ENCODE measurements at regions not wholly inside any gene's neighbourhood (a gene's known extent, or its start where the extent isn't known, plus 50 kb on each side); places are given as distances from the start of the nearest gene placed in this dataset.

GRCh38 chr6:16989382-16989781 lies 112.5 kb upstream of the STMND1 start:
- no peak for TF ChIP-seq ZFX (IDR thresholded peaks at IDR 0.05; ENCODE audit: borderline replicate concordance)
- H3K27ac ChIP-seq, result no peak overlapping the region

- no peak overlapping the region for H3K27ac ChIP-seq
- TF ChIP-seq ZFX (IDR thresholded peaks at IDR 0.05; ENCODE audit: borderline replicate concordance) (no peak), CTCF (IDR thresholded peaks at IDR 0.05) (no peak)
Observed at GRCh38 chr6:16987996-16988395, 113.9 kb upstream of the STMND1 start.

DNA sequence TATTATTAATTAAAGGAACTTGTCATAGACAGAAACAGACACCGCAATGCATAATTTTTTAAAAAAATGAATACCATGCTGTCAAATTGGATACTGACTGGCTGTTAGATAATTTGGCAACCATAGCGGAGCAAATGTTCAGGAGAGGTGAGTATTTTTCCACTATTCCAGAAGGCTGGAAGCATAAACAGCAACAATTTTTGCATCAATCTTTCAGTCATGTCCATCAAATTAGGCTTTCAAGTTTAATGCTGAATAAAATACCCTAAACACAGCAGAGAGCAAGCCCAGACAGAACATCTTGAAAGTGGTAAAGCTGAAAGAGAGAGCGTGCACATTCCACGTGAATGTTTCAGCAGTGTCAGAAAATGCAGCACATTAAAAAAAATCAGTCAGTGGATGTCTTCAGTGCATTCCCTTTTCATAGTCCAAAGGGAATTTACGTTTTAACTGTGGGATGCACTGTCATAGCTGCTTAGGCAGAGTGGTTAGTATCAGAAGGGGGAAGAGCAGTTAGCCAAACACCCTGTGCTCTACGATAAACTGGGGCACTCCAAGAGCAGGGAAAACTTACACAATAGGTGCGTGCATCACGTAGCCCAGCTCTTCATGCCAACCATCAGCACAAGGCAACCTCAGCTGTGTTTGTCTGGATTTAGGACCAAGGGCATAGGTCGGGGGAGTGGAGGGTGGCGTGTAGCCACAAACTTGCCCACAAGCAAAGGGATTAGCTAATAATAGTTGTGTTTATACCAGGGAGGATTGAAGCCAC lies 116.2 kb upstream of the STMND1 start:
- no peak overlapping the region for H3K27ac ChIP-seq
- TF ChIP-seq ZFX (IDR thresholded peaks at IDR 0.05; ENCODE audit: borderline replicate concordance), result no peak
- TF ChIP-seq CTCF (IDR thresholded peaks at IDR 0.05), result no peak

DNA sequence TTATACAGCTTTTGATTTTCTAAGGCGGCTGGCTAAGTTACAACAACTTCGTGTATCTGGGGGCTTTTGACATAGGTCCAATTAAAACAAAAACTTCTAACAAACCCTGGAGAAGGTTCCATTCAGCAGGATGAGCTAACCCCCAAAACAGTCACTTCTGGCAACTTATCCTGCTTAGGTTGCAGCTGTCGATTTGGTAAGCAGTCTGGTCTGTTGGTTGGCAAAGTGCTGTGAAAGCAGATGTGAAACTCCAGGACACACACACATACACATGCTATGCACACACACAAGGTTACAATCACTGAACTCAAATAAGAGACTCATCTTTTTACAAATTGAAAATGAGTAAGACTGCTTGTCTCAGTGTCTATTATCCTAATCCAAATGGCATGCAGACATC lies 119.0 kb upstream of the STMND1 start:
- TF ChIP-seq CTCF (IDR thresholded peaks at IDR 0.05) (no peak), ZFX (IDR thresholded peaks at IDR 0.05; ENCODE audit: borderline replicate concordance) (no peak)
- no peak overlapping the region for H3K27ac ChIP-seq

DNA sequence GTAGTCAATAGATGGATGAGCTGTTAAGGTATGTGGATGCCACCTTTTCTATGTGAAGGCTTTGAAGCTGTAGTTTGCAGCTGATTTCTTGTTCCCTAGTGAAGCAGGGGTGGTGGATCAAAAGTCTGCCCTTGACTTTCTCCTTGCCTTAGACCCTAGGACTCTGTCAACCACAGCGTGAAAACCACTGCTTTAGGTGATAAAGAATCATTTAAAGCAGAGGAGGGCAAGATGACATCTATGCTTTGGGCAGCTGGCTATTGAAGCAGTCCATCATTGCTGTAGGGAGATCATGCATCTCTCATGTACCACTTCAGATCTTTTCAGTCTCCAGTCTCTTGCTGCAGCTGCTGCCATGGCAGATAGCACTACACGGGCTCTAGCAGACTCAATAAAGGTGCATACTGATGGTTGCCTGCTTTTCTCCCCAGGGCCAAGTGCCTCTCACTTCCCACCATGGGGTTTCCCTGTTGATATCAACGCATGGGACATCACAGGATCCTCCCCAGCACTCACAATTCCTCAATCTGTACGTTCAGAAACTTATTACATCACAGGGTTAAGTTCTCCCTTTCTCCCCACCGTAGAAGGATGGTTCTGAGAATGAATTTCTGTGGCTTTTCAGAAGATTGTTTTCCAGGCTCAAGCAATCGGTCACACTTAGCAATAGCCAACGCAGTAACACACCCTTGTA lies 122.0 kb upstream of the STMND1 start:
- H3K27ac ChIP-seq, result no peak overlapping the region
- no peak for TF ChIP-seq CTCF (IDR thresholded peaks at IDR 0.05)
- TF ChIP-seq ZFX (IDR thresholded peaks at IDR 0.05; ENCODE audit: borderline replicate concordance), result no peak

DNA sequence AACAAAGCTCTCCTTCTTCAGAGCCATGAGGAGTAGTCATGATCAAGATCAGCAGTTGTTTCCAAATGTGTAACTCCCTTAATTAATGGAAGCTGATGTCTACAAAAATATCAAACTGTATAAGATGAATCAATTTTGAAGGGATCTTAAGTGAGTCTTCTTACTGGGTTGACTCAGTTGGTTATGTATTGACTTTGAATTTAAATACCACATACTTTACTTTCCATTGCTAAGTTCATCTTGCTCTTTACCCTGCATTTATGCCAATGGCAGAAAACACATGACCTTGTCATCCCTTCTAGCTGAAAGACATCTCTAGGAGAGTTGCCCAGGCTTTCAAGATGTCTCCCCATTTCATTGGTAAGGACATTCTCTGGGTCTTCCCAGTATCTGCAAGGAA lies 123.2 kb upstream of the STMND1 start:
- no peak overlapping the region for H3K27ac ChIP-seq
- TF ChIP-seq ZFX (IDR thresholded peaks at IDR 0.05; ENCODE audit: borderline replicate concordance) (no peak), CTCF (IDR thresholded peaks at IDR 0.05) (no peak)

DNA sequence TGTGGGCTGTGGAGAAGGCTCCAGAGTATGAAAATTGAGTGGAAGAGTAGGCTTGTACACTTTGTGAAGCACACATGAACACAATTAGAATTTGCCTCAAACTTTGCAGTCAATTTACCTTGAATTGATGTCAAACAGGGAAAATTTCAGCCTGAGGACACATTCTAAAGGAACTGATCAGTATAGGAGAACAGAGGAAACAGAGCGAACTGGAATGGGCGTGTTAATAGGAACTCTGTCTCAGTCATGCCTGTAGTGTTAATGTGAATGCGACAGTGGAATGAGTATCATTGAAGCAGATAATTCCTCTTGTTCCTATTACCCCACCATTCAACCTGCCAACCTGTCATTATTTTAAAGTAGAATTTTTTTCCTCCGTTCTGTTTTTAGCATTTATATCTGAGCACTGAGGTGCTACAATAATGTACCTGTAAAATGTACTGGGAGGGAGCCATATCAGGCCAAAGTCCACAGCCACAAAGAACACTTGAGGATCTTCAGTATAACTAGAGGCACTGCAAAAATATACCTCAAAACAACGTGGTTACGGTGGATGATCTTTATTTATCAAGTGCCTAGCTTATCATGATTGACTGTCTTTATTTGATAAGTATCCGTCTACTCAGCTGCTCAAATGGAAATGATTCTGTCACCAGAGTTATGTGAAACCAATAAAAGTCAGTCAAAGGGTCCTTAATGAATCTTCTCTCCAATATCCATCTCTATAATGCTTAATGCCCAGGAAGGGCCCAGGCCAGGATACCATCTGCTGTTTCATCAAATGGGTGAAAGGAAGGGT lies 125.3 kb upstream of the STMND1 start:
- TF ChIP-seq ZFX (IDR thresholded peaks at IDR 0.05; ENCODE audit: borderline replicate concordance), result no peak
- no peak for TF ChIP-seq CTCF (IDR thresholded peaks at IDR 0.05)
- H3K27ac ChIP-seq, result no peak overlapping the region

Data from 22Rv1 (cell line).